Loucy (cell line): ENCODE measurements at regions not wholly inside any gene's neighbourhood (a gene's known extent, or its start where the extent isn't known, plus 50 kb on each side); places are given as distances from the start of the nearest gene placed in this dataset.
"Not testable (repeated sequence)": the region's sequence is repeated elsewhere in the genome, so short reads cannot be mapped to it uniquely, and the experiment has no call there.

Experiments used
- H2AFZ ChIP-seq: fragments of 200-600 bp; sonication (generic); 2 replicates; pipeline ENCODE4 v1.6.0; 2016; ENCODE audit warnings: antibody characterized with exemption, mild to moderate bottlenecking, low read length, moderate library complexity
- H3F3A ChIP-seq: fragments of 200-600 bp; 2 replicates; pipeline ENCODE4 v1.6.0; 2016; ENCODE audit warnings: antibody characterized with exemption, low read depth, mild to moderate bottlenecking
- H3K27me3 ChIP-seq: fragments of 200-600 bp; sonication (generic); 2 replicates; pipeline ENCODE4 v1.6.1; 2014; ENCODE audit warnings: low read length, mild to moderate bottlenecking; ENCODE audit not compliant: insufficient read depth, poor library complexity, severe bottlenecking
- H3K36me3 ChIP-seq: fragments of 200-600 bp; sonication (generic); 2 replicates; pipeline ENCODE4 v1.6.1; 2016; ENCODE audit warnings: low read length; ENCODE audit not compliant: insufficient read depth
- H3K4me1 ChIP-seq: fragments of 200-600 bp; sonication (generic); 2 replicates; pipeline ENCODE4 v1.5.1; 2014; ENCODE audit warnings: low read length, mild to moderate bottlenecking; ENCODE audit not compliant: insufficient read depth, poor library complexity, severe bottlenecking
- H3K4me2 ChIP-seq: fragments of 200-600 bp; sonication (generic); 2 replicates; pipeline ENCODE4 v1.6.0; 2014; ENCODE audit warnings: antibody characterized with exemption, low read length, low read depth, mild to moderate bottlenecking; ENCODE audit not compliant: poor library complexity, severe bottlenecking
- H3K4me3 ChIP-seq: fragments of 200-600 bp; sonication (generic); 2 replicates; pipeline ENCODE4 v1.5.1; 2014; ENCODE audit warnings: low read length, mild to moderate bottlenecking, mixed read lengths; ENCODE audit not compliant: poor library complexity, severe bottlenecking
- H3K79me2 ChIP-seq: fragments of 200-600 bp; sonication (generic); 2 replicates; pipeline ENCODE4 v1.6.1; 2014; ENCODE audit warnings: low read length; ENCODE audit not compliant: insufficient read depth
- H3K9ac ChIP-seq: fragments of 200-600 bp; sonication (generic); 2 replicates; pipeline ENCODE4 v1.6.0; 2014; ENCODE audit warnings: mild to moderate bottlenecking, low read depth, low read length, moderate library complexity; ENCODE audit not compliant: poor library complexity, severe bottlenecking
- H3K9me2 ChIP-seq: fragments of 200-600 bp; sonication (generic); replicated peaks from 2 replicates; pipeline ENCODE4 v1.6.1; 2016; ENCODE audit warnings: low read depth, low read length, mixed read lengths
- H3K9me3 ChIP-seq: fragments of 200-600 bp; sonication (generic); 2 replicates; pipeline ENCODE4 v1.6.1; 2014; ENCODE audit warnings: mild to moderate bottlenecking, antibody characterized with exemption, low read length, low read depth; ENCODE audit not compliant: insufficient read depth
- H4K20me1 ChIP-seq: fragments of 200-600 bp; sonication (generic); 2 replicates; pipeline ENCODE4 v1.6.0; 2014; ENCODE audit warnings: antibody characterized with exemption, low read length, mild to moderate bottlenecking; ENCODE audit not compliant: insufficient read depth, poor library complexity, severe bottlenecking
- CTCF ChIP-seq: fragments of 200-600 bp; sonication (generic); conservative IDR thresholded peaks from 2 replicates; pipeline ENCODE4 v1.5.1; 2014; ENCODE audit warnings: mild to moderate bottlenecking, antibody characterized with exemption, low read length
- EZH2phosphoT487 ChIP-seq: fragments of 200-600 bp; IDR thresholded peaks from 2 replicates; pipeline ENCODE4 v1.6.1; 2018; ENCODE audit warnings: antibody characterized with exemption, mild to moderate bottlenecking, moderate library complexity, borderline replicate concordance

- peaks cover 1% of the 10 kb centered on the region for H3K4me1 ChIP-seq
- TF ChIP-seq EZH2phosphoT487, result no peak
- no peak for TF ChIP-seq CTCF
- H3K79me2 ChIP-seq, result no peaks in the 10 kb centered on the region
Measured at GRCh38 chr1:232744847-232745246, 60.4 kb upstream of the MAP10 start.

DNA sequence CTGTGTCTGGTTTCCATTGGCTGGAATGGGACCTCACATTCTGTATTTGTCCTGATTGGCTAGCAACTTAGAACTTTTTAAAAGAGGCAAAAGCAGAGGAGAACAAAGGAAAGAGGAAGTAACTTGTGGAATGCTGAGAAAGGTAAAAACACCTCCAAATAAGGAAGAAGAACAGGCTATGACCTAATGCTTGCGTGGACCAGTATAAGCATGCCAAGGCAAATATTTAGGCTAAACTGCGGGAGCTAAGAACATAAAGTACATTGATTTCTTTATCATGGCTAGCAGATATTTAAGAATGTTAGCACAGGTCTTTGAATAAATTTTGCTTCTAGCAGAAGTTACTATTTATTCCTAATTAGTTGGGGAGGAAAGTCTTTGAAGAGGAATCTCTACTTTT, 59.5 kb upstream of the MAP10 start:
- H4K20me1 ChIP-seq, H2AFZ ChIP-seq, H3F3A ChIP-seq, H3K27me3 ChIP-seq, H3K9me2 ChIP-seq, H3K79me2 ChIP-seq, H3K9ac ChIP-seq, H3K36me3 ChIP-seq, H3K4me3 ChIP-seq, H3K4me1 ChIP-seq, H3K4me2 ChIP-seq: not testable (repeated sequence)
- peaks cover 16% of the 10 kb centered on the region; the same call in 1 of the 2 replicates for H3K9me3 ChIP-seq

More at GRCh38 chr1:232744847-232745246, 60.4 kb upstream of the MAP10 start:
- H3K9ac ChIP-seq, result no peak overlapping the region
- H2AFZ ChIP-seq, result no peak overlapping the region
- no peaks in the 10 kb centered on the region for H3K27me3 ChIP-seq
- H3K36me3 ChIP-seq, result no peaks in the 10 kb centered on the region
- H3K9me2 ChIP-seq, result no peaks in the 10 kb centered on the region
- peaks cover 20% of the 10 kb centered on the region; the same call in 1 of the 2 replicates for H3K9me3 ChIP-seq
- no peak overlapping the region for H3K4me2 ChIP-seq
- no peaks in the 10 kb centered on the region for H4K20me1 ChIP-seq
- no peak overlapping the region for H3K4me3 ChIP-seq
- no peaks in the 10 kb centered on the region for H3F3A ChIP-seq

DNA sequence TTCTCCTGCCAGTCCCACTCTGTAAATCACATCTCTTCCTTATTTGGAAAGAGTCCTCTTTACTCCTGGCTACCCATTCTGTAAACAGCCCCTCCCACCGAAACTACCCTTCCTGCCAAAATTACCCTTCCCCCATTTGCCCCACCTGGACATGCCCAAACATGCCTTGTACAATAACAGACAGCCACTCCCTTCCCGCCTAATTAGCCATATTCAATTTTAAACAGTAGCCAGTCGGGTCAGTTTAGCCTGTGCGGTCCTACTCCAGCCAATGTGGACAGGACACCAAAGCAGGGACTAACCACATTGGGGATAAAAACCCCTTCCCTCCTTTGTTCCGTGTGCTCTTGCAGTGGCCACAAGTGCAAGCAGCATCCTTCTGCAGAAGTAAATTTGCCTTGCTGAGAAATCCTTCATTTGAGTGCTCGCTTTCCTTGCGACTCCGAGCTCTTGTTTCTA, 56.3 kb upstream of the MAP10 start:
- no peaks in the 10 kb centered on the region for H3K9me2 ChIP-seq
- H2AFZ ChIP-seq, result no peak overlapping the region
- peaks cover 9% of the 10 kb centered on the region for H3F3A ChIP-seq
- H3K36me3 ChIP-seq, result no peaks in the 10 kb centered on the region
- H3K9me3 ChIP-seq, result peaks cover 16% of the 10 kb centered on the region; the same call in 1 of the 2 replicates
- H3K9ac ChIP-seq, result no peak overlapping the region
- H3K4me1 ChIP-seq, result peaks cover 30% of the 10 kb centered on the region
- H3K4me2 ChIP-seq, result no peak overlapping the region
- no peaks in the 10 kb centered on the region for H3K27me3 ChIP-seq
- no peak overlapping the region for H3K4me3 ChIP-seq
- no peaks in the 10 kb centered on the region for H3K79me2 ChIP-seq
- H4K20me1 ChIP-seq, result no peaks in the 10 kb centered on the region
- TF ChIP-seq EZH2phosphoT487 (no peak), CTCF (no peak)

DNA sequence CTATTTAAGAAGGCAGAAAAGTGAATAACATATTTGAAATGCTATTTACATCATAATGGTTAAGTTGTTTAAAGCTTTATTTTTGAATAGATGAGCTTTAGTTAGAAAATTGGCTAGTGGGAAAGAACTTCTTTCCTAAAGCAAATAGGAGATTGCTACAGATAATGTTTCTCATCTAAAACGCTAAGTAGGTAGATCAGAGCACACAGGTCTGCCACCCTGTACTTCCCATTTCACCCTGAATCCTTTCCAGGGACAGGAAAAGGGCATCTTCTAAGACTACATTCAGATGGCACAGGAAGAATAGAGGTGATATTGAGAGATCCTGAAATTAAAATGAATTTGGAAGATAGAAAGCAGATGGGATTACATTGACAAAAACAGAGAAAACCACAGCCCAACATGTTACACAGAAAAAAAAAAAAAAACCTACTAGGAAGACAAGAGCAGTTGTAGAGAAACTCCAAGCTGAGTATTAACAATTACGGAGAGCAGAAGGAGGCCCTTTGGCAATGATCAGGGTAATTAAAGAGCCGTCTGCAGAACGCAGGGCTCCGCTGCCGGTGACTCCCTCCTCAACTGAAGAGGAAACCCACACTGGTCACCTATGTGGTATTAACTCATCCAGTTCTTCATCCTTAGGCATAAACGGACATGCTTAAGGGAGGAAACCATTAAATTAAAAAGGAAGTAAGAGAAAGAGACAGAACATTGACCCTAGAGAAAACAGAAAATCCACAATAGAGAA, 53.6 kb upstream of the MAP10 start:
- peak overlapping the region; percentile 65 for H3K4me3 ChIP-seq
- TF ChIP-seq EZH2phosphoT487, result no peak
- TF ChIP-seq CTCF, result no peak
- H3K4me1 ChIP-seq, result peaks cover 40% of the 10 kb centered on the region

More for the DNA sequence above, 53.6 kb upstream of the MAP10 start:
- no peaks in the 10 kb centered on the region for H3K27me3 ChIP-seq
- peaks cover 16% of the 10 kb centered on the region; the same call in 1 of the 2 replicates for H3K9me3 ChIP-seq
- peaks cover 9% of the 10 kb centered on the region for H3F3A ChIP-seq
- H3K4me2 ChIP-seq, result peak overlapping the region; percentile 81
- peak overlapping the region; percentile 71 for H3K9ac ChIP-seq
- no peaks in the 10 kb centered on the region for H3K36me3 ChIP-seq
- H2AFZ ChIP-seq, result no peak overlapping the region
- H3K79me2 ChIP-seq, result no peaks in the 10 kb centered on the region
- no peaks in the 10 kb centered on the region for H3K9me2 ChIP-seq
- H4K20me1 ChIP-seq, result no peaks in the 10 kb centered on the region
